ENCODE measurements at regions not wholly inside any gene's neighbourhood (a gene's known extent, or its start where the extent isn't known, plus 50 kb on each side); places are given as distances from the start of the nearest gene placed in this dataset.

DNA sequence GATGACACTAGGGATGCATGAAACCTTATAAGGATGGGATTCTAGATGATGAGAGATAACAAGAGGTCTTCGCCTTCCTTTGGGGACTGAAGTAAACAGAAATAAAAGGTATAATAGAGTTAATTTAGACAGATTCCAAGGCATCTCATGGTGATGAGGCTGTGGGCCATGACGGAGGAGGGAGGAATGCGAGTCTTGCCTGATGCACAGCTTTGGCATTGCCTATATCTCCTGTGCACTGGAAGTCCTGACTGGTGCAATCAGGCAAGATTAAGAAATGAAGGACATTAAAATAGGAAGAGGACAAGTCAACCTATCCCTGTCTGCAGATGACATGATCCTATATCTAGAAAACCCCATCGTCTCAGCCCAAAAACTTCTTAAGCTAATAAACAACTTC is 526.4 kb upstream of the LMO3 start:
- TF ChIP-seq, protein P1, sequence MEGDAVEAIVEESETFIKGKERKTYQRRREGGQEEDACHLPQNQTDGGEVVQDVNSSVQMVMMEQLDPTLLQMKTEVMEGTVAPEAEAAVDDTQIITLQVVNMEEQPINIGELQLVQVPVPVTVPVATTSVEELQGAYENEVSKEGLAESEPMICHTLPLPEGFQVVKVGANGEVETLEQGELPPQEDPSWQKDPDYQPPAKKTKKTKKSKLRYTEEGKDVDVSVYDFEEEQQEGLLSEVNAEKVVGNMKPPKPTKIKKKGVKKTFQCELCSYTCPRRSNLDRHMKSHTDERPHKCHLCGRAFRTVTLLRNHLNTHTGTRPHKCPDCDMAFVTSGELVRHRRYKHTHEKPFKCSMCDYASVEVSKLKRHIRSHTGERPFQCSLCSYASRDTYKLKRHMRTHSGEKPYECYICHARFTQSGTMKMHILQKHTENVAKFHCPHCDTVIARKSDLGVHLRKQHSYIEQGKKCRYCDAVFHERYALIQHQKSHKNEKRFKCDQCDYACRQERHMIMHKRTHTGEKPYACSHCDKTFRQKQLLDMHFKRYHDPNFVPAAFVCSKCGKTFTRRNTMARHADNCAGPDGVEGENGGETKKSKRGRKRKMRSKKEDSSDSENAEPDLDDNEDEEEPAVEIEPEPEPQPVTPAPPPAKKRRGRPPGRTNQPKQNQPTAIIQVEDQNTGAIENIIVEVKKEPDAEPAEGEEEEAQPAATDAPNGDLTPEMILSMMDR (conservative IDR thresholded peaks at IDR 0.05; ENCODE audit: low read length), result no peak
- no peak for TF ChIP-seq EZH2phosphoT487 (IDR thresholded peaks at IDR 0.05; ENCODE audit: borderline replicate concordance, low read depth, low read length)
